ENCODE measurements at regions not wholly inside any gene's neighbourhood (a gene's known extent, or its start where the extent isn't known, plus 50 kb on each side); places are given as distances from the start of the nearest gene placed in this dataset.

DNA sequence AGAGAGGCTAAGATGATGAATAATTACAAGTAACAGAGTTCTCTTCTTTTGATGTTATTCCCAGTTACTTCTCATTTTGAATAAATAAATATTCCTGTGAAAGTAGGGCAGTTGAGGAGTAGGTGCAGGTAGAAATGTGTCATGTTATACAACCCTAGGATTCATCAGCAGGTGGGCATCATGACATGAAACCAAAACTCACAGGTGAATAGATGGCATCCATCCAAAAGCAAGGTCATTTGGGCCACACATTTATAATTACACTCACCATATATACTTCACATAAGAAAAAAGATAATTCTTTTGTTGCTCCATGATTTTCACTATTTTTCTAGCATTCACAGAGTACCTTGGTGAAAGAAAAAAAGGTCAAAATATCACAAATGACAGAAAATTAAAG lies 273.6 kb downstream of the ZBBX start:
- H3K4me1 Mint-ChIP-seq (ENCODE audit: low read depth), result no peaks in the 10 kb centered on the region
- CTCF ChIA-PET, result no interaction called here
- ATAC-seq (ENCODE audit: poor library complexity), result no peak

GRCh38 chr3:167102071-167102470 lies 278.0 kb downstream of the ZBBX start:
- POLR2A ChIA-PET, result no interaction called here
- Mint-ChIP-seq H3K27me3 (no peaks in the 10 kb centered on the region), H3K27ac (no peak overlapping the region), H3K9me3 (peaks cover 2% of the 10 kb centered on the region), H3K36me3 (ENCODE audit: low read depth) (no peaks in the 10 kb centered on the region), H3K4me3 (no peak overlapping the region), H3K4me1 (ENCODE audit: low read depth) (no peaks in the 10 kb centered on the region)
- TF ChIP-seq CTCF (IDR thresholded peaks at IDR 0.05), result no peak
- ATAC-seq (ENCODE audit: poor library complexity), result no peak
- DNase-seq, result no peak
- CTCF ChIA-PET, result no interaction called here
- no peak overlapping the region for H3K27ac ChIP-seq (ENCODE audit: low read depth in 1 of 2, low read length in 2 of 2)
- no peak overlapping the region for H3K4me3 ChIP-seq (ENCODE audit: low read length)
- H3K27me3 ChIP-seq (ENCODE audit: control insufficient read depth in 1 of 2, insufficient read depth in 2 of 2, low read length in 2 of 2), result no peaks in the 10 kb centered on the region
- intact Hi-C loops (cut with DNase I, micrococcal nuclease), result no loop called here
- H3K36me3 ChIP-seq (ENCODE audit: insufficient read depth, low read length), result no peaks in the 10 kb centered on the region
- H3K9me3 ChIP-seq (ENCODE audit: control insufficient read depth in 1 of 2, insufficient read depth in 1 of 2, low read length in 2 of 2), result no peaks in the 10 kb centered on the region
- no peaks in the 10 kb centered on the region for H3K4me1 ChIP-seq (ENCODE audit: insufficient read depth, low read length)

More for the DNA sequence above, 273.6 kb downstream of the ZBBX start:
- Histone ChIP-seq H3K4me3 (ENCODE audit: low read length) (no peak overlapping the region), H3K27me3 (ENCODE audit: control insufficient read depth in 1 of 2, insufficient read depth in 2 of 2, low read length in 2 of 2) (no peaks in the 10 kb centered on the region), H3K36me3 (ENCODE audit: insufficient read depth, low read length) (no peaks in the 10 kb centered on the region), H3K9me3 (ENCODE audit: control insufficient read depth in 1 of 2, insufficient read depth in 1 of 2, low read length in 2 of 2) (no peaks in the 10 kb centered on the region), H3K4me1 (ENCODE audit: insufficient read depth, low read length) (no peaks in the 10 kb centered on the region), H3K27ac (ENCODE audit: low read depth in 1 of 2, low read length in 2 of 2) (no peak overlapping the region)
- POLR2A ChIA-PET, result no interaction called here
- intact Hi-C loops (cut with DNase I, micrococcal nuclease), result no loop called here
- H3K27ac Mint-ChIP-seq, result no peak overlapping the region
- no peak for TF ChIP-seq CTCF (IDR thresholded peaks at IDR 0.05)
- H3K36me3 Mint-ChIP-seq (ENCODE audit: low read depth), result no peaks in the 10 kb centered on the region
- no peaks in the 10 kb centered on the region for H3K27me3 Mint-ChIP-seq
- peaks cover 5% of the 10 kb centered on the region for H3K9me3 Mint-ChIP-seq
- no peak overlapping the region for H3K4me3 Mint-ChIP-seq
- DNase-seq, result no peak

DNA sequence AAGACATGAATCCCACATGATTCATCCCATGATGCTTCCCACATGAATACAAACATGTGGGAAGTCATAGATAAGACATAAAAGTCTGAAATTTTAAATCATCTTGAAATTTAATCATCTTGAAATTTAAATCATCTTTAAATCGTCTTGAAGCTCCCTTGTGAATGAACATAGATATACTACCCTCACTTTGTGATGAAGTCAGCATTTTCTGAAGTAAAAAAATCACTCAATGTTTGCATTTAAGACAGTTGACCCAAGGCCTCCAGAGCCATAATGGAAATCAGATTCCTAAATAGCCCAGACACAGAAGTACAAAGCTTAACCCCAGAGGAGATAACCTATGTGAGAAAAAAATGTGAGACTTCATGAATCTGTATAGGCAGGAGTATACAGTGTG lies 279.4 kb downstream of the ZBBX start:
- Mint-ChIP-seq H3K9me3 (peaks cover 5% of the 10 kb centered on the region), H3K4me3 (no peak overlapping the region), H3K4me1 (ENCODE audit: low read depth) (no peaks in the 10 kb centered on the region), H3K27me3 (no peaks in the 10 kb centered on the region), H3K36me3 (ENCODE audit: low read depth) (no peaks in the 10 kb centered on the region), H3K27ac (no peak overlapping the region)
- TF ChIP-seq CTCF (IDR thresholded peaks at IDR 0.05), result no peak
- Histone ChIP-seq H3K27me3 (ENCODE audit: control insufficient read depth in 1 of 2, insufficient read depth in 2 of 2, low read length in 2 of 2) (no peaks in the 10 kb centered on the region), H3K27ac (ENCODE audit: low read depth in 1 of 2, low read length in 2 of 2) (no peak overlapping the region), H3K4me3 (ENCODE audit: low read length) (no peak overlapping the region), H3K9me3 (ENCODE audit: control insufficient read depth in 1 of 2, insufficient read depth in 1 of 2, low read length in 2 of 2) (no peaks in the 10 kb centered on the region), H3K4me1 (ENCODE audit: insufficient read depth, low read length) (no peaks in the 10 kb centered on the region), H3K36me3 (ENCODE audit: insufficient read depth, low read length) (no peaks in the 10 kb centered on the region)
- DNase-seq (no peak), ATAC-seq (ENCODE audit: poor library complexity) (no peak)
- intact Hi-C loops (cut with DNase I, micrococcal nuclease), result no loop called here
- POLR2A ChIA-PET, result no interaction called here
- CTCF ChIA-PET, result interaction anchor here (0.8 kb wide), 1 partner anchor 8 kb away, joined by 3 read pairs; no protein-coding TSS in a partner anchor

Data from CD4-positive, alpha-beta T cell (primary cell).